Thoracic aorta (tissue), 2 donors: ENCODE measurements at regions not wholly inside any gene's neighbourhood (a gene's known extent, or its start where the extent isn't known, plus 50 kb on each side); places are given as distances from the start of the nearest gene placed in this dataset.

Experiments used
- ATAC-seq: fragments of 150-250 bp; one replicate; pipeline ENCODE4 v1.8.0; 2017; ENCODE audit warnings: low read depth; ENCODE audit not compliant: insufficient number of reproducible peaks, low FRiP score
- DNase-seq: peaks from one replicate; pipeline ENCODE4 v3.0.0-alpha.2; 2020; ENCODE audit warnings: low spot score
- H3K27ac ChIP-seq, 2 donors: fragments of 200-600 bp; sonication (generic); 1 replicate in 1 of 2; 2 replicates in 1 of 2; pipeline ENCODE4 v1.5.1; 2016; ENCODE audit warnings: mild to moderate bottlenecking in 2 of 2, moderate library complexity in 2 of 2
- H3K27me3 ChIP-seq: fragments of 200-600 bp; sonication (generic); replicated peaks from 2 replicates; pipeline ENCODE4 v1.6.0; 2016; ENCODE audit warnings: mild to moderate bottlenecking; ENCODE audit not compliant: insufficient read depth
- H3K36me3 ChIP-seq: fragments of 200-600 bp; sonication (generic); one replicate; pipeline ENCODE4 v1.5.1; 2016
- H3K4me1 ChIP-seq, 2 donors: fragments of 200-600 bp; sonication (generic); 1 replicate in 1 of 2; 2 replicates in 1 of 2; pipeline versions ENCODE4 v1.5.1 to v1.6.0; 2016; ENCODE audit warnings: low read depth in 2 of 2, mild to moderate bottlenecking in 1 of 2; ENCODE audit not compliant: control insufficient read depth in 1 of 2
- H3K4me3 ChIP-seq: fragments of 200-600 bp; sonication (generic); 2 replicates; pipeline ENCODE4 v1.5.1; 2016; ENCODE audit warnings: mild to moderate bottlenecking
- H3K9me3 ChIP-seq: fragments of 200-600 bp; sonication (generic); 2 replicates; pipeline ENCODE4 v1.5.1; 2016
- TF ChIP-seq, protein P1 (sequence below): fragments of 200-600 bp; sonication (generic); IDR thresholded peaks from one replicate; pipeline ENCODE4 v1.5.1; 2019; ENCODE audit warnings: antibody characterized with exemption

DNA sequence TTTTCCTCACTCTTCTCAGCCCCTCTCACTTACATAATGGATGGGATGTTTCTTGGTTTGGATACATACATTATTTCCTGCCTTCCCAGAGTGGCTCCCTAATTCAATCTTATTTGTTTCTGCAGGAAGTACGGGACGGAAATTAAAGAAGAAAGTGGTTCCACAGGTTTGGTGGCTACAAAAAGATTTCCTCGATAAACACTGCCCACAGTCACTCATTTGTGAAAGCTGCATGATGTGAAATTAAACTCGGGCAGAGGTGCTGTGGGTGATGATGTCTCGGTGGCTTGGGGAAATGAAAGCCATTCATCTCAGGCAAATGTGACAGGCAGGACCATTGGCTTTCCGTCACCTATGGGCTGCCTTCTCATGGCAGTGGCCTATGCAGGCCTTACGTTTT is 119.5 kb upstream of the KCNG1 start:
- no peaks in the 10 kb centered on the region for H3K9me3 ChIP-seq
- DNase-seq (no peak), ATAC-seq (no peak)
- H3K4me3 ChIP-seq: no peak overlapping the region
- H3K27ac ChIP-seq: no peak overlapping the region
- H3K36me3 ChIP-seq: no peaks in the 10 kb centered on the region
- no peaks in the 10 kb centered on the region for H3K27me3 ChIP-seq
- TF ChIP-seq, protein P1, sequence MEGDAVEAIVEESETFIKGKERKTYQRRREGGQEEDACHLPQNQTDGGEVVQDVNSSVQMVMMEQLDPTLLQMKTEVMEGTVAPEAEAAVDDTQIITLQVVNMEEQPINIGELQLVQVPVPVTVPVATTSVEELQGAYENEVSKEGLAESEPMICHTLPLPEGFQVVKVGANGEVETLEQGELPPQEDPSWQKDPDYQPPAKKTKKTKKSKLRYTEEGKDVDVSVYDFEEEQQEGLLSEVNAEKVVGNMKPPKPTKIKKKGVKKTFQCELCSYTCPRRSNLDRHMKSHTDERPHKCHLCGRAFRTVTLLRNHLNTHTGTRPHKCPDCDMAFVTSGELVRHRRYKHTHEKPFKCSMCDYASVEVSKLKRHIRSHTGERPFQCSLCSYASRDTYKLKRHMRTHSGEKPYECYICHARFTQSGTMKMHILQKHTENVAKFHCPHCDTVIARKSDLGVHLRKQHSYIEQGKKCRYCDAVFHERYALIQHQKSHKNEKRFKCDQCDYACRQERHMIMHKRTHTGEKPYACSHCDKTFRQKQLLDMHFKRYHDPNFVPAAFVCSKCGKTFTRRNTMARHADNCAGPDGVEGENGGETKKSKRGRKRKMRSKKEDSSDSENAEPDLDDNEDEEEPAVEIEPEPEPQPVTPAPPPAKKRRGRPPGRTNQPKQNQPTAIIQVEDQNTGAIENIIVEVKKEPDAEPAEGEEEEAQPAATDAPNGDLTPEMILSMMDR: no peak
- no peaks in the 10 kb centered on the region for H3K4me1 ChIP-seq

DNA sequence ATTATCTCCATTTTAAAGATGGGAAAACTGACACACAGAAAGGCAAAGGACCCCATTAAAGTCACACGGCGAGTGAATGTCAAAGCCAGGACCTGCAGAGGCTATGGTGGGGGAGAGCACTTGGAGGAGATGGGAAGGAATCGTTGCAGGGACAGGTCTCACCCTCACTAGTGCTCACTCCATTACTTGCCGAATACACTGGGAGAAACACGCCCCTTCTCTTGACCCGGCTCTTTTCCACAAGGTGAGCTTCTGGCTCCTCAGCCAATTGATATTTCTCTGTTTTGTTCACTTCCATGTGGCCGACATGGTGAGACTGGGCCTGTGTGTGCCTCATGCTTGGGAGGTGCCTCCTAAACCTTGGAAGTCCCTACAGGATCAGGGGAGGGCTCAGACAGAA is 117.8 kb upstream of the KCNG1 start:
- H3K27ac ChIP-seq: no peak overlapping the region
- H3K9me3 ChIP-seq: no peaks in the 10 kb centered on the region
- no peaks in the 10 kb centered on the region for H3K36me3 ChIP-seq
- no peaks in the 10 kb centered on the region for H3K27me3 ChIP-seq
- ATAC-seq (no peak), DNase-seq (no peak)
- TF ChIP-seq, protein P1: no peak
- H3K4me3 ChIP-seq: no peak overlapping the region
- no peaks in the 10 kb centered on the region for H3K4me1 ChIP-seq

DNA sequence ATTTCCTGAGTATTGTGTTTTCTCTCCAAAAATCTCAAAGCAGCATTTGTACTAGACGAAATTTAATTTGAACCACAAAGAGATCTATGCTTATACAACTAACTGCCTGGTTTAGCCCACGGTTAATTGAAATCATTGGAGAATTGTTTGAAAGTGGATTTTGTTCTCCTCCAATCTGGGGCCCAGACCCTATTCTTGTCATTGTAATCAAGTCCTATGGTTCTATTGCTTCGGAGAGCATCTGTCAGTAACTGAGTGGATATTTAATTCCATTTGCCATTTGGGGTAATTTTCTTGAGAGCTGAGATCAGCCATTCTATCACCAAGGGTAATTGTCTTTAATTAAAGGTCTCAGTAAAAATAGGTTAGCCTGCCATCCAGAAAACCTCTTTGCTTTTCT is 117.0 kb upstream of the KCNG1 start:
- Histone ChIP-seq H3K4me1 (no peaks in the 10 kb centered on the region), H3K27me3 (no peaks in the 10 kb centered on the region), H3K4me3 (no peak overlapping the region), H3K36me3 (no peaks in the 10 kb centered on the region), H3K27ac (no peak overlapping the region), H3K9me3 (no peaks in the 10 kb centered on the region)
- TF ChIP-seq, protein P1: no peak
- DNase-seq (no peak), ATAC-seq (no peak)

DNA sequence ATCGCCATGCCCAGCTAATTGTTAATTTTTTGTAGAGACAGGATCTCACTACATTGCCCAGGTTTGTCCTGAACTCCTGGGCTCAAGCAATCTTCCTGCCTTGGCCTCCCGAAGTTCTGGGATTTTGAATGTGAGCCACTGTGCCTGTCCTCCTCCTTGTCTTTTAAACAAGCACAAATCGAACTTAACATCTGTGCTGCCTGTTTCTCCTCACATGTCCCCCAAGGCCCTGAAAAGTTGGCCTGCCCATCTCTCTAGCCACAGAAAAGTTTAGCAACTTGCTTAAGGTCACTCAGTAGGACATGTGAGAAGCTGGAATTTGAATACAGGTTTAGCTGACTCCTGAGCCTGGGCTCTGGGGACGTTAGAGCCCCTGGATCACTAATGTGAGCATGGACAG is 115.7 kb upstream of the KCNG1 start:
- TF ChIP-seq, protein P1: no peak
- Histone ChIP-seq H3K4me3 (no peak overlapping the region), H3K4me1 (no peaks in the 10 kb centered on the region), H3K36me3 (no peaks in the 10 kb centered on the region), H3K9me3 (no peaks in the 10 kb centered on the region), H3K27me3 (no peaks in the 10 kb centered on the region), H3K27ac (no peak overlapping the region)
- no peak for ATAC-seq
- no peak for DNase-seq

GRCh38 chr20:51137461-51137860 is 114.6 kb upstream of the KCNG1 start:
- Histone ChIP-seq H3K9me3 (no peaks in the 10 kb centered on the region), H3K4me3 (no peak overlapping the region), H3K4me1 (no peaks in the 10 kb centered on the region), H3K27ac (no peak overlapping the region), H3K36me3 (no peaks in the 10 kb centered on the region), H3K27me3 (no peaks in the 10 kb centered on the region)
- DNase-seq (no peak), ATAC-seq (no peak)
- TF ChIP-seq, protein P1: no peak
